Omental fat pad (tissue), 3 donors: ENCODE measurements at regions not wholly inside any gene's neighbourhood (a gene's known extent, or its start where the extent isn't known, plus 50 kb on each side); places are given as distances from the start of the nearest gene placed in this dataset.

ENCODE experiments used
- ATAC-seq: fragments of 150-250 bp; one replicate; pipeline ENCODE4 v1.9.1; 2016; ENCODE audit warnings: mild to moderate bottlenecking, moderate library complexity; ENCODE audit not compliant: low FRiP score
- DNase-seq: peaks from one replicate; pipeline ENCODE4 v3.0.0-alpha.2; 2019; ENCODE audit warnings: low spot score
- TF ChIP-seq, protein P1 (sequence below), 3 donors: fragments of 450-650 bp; IDR thresholded peaks; one replicate each; pipeline ENCODE4 v1.5.1; 2016 to 2017; ENCODE audit warnings: antibody characterized with exemption in 3 of 3, mild to moderate bottlenecking in 3 of 3, moderate library complexity in 2 of 3

DNA sequence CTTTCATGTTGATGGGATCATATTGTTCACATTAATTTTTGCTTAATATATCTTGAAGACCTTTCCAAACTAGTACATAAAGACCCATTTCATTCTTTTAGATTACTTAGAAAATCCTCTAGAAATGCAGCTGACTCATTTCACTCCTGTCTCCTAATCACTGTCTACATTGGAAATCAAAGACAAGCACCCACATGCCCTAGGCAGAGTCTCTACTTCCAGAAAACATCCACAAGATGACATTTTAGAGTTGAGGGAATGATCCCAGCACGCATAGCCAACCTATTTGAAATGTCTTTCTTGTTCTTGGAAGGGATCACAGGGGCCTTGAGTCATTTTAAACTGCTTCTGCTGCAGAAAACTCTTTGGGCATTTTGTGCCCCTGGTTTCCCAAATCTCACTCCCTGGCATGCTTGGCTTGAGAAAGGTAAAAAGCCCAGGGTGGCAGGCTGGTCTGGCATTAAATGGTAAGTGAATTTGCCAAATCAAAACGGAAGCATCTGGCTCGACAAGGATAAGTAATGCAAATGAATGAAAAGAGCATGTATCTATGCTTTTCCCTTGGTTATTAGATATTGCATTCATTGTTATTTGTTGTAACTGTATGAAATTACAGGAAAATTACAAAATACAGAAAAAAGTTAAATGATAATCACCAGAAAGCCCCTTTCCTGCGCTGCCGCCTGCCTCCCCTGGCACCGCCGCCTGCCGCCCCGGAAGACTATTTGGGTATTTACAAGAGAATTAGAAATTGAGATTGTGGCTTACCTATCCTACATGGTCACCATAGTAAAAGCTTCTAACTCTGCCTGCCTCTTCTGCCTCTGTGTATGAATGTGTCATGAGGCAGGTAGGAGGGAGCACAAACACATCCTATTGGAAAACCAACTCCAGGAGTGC, 225.3 kb downstream of the PTEN start:
- ATAC-seq = no peak
- DNase-seq = no peak
- TF ChIP-seq, protein P1, sequence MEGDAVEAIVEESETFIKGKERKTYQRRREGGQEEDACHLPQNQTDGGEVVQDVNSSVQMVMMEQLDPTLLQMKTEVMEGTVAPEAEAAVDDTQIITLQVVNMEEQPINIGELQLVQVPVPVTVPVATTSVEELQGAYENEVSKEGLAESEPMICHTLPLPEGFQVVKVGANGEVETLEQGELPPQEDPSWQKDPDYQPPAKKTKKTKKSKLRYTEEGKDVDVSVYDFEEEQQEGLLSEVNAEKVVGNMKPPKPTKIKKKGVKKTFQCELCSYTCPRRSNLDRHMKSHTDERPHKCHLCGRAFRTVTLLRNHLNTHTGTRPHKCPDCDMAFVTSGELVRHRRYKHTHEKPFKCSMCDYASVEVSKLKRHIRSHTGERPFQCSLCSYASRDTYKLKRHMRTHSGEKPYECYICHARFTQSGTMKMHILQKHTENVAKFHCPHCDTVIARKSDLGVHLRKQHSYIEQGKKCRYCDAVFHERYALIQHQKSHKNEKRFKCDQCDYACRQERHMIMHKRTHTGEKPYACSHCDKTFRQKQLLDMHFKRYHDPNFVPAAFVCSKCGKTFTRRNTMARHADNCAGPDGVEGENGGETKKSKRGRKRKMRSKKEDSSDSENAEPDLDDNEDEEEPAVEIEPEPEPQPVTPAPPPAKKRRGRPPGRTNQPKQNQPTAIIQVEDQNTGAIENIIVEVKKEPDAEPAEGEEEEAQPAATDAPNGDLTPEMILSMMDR (IDR thresholded peaks at IDR 0.05) = no peak

DNA sequence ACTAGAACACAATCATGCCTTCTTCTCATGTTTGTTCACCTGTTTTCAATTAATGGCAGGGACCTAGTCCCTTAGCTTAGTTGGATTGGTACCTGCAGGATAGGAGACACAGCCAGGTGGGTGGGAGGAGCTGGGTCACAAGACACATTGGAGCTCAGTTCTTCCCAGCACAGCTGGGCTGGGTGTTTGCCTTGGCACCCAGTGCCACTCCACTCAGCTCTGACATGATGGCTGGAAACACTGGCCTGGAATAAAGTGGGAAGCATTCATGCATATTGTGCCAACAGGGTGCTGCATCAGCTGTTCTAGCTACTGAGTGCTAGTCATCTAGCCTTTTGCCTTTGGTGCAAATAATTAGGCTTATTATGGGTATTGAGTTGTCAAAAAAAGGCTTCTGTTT, 226.1 kb downstream of the PTEN start:
- DNase-seq (no peak), ATAC-seq (no peak)
- TF ChIP-seq, protein P1 (IDR thresholded peaks at IDR 0.05) = no peak

DNA sequence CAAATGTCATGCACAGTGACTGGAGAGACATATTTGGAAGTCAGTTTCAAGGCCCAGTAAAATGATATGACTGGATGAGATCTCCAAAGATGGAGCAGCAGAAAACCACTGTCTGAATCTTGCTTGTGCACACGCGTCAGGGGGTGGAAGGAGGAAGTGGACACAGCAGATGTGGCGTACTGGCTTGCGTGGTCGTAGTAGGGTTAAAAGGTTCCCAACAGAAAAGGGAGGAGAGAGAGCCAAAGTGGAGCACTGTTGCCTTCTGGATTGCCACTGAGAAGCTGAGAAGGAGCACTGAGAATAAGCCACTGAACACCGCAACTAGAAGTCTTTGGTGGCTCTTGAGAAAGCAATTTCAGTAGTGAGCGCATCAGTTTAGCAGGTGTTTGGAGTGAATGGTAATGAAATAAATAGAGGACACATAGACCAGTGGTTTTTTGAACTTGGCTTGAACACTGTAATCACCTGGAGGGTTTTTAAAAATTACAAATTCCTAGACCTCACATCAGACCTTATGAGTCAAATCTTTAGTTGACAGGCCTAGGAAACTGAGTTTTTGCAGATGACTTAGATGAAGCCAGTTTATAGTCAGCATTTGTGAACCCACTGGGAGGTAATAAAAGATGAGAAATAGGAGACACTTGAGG, 227.3 kb downstream of the PTEN start:
- no peak for DNase-seq
- ATAC-seq = no peak
- TF ChIP-seq, protein P1 (IDR thresholded peaks at IDR 0.05) = no peak

DNA sequence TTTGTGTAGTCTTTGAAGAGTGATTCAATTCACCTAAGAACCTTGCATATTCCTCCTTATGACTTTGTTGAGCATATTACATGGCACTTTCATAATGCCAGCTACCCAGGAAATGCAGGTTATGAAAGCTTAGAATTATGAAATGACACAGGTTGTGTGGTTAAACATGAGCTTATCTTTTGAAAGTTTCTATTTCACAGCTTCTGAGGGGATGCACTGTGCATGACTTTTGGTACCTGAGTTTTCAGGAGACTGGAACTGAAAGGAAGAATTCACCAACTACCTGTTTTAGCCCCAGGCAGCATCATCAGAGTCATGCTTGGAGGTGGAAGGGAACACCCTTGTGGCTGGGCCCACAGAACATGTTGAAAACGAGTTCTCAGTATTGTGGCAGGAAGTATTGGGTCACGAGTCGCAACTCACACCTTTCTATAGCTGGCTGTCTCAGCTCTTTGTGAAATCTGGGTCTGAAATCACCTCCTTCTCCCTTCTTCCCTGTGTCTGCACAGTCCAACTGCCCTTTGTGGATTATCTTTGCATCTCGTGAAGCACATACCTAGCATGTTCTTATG, 228.2 kb downstream of the PTEN start:
- DNase-seq (no peak), ATAC-seq (no peak)
- TF ChIP-seq, protein P1 (IDR thresholded peaks at IDR 0.05) = no peak

DNA sequence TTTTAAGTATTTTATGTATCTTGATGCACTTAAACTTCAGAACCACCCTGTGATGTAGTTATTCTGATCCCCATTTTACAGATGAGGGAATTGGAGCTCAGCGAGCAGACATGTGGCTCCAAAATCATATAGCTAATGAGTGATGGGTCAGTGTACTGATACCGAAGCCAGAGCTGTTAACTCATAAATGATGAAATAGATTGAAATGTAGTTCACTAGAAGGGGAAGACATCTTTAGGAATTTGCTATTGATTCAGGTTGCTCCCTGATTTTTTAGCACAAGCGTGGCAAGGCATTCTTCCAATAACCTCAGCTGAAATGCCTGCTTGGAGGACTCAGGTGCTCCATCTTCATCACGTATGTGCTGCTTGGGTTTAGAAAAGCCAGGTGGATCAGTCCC, 228.8 kb downstream of the PTEN start:
- DNase-seq (no peak), ATAC-seq (no peak)
- TF ChIP-seq, protein P1 (IDR thresholded peaks at IDR 0.05) = no peak

DNA sequence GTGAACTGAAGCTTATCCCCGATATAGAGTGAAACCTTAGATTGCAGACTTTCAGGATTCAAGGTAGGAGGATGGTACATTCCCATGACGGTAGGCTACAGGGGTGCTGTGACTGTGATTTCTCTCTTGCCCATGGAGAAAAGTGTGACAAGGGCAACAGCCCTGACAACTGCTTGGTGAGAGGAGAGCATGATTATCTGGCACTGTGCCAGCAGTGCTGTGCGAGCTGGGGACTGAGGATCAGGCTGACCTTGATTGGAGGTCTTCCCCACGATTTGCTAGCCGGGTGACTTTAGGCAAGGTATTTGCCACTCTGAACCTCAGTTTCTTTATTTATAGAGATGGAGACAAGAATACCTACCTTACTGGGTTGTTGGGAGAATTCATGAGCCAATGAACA, 229.5 kb downstream of the PTEN start:
- TF ChIP-seq, protein P1 (IDR thresholded peaks at IDR 0.05) = no peak
- no peak for ATAC-seq
- DNase-seq = no peak
